ENCODE measurements at regions not wholly inside any gene's neighbourhood (a gene's known extent, or its start where the extent isn't known, plus 50 kb on each side); places are given as distances from the start of the nearest gene placed in this dataset.

DNA sequence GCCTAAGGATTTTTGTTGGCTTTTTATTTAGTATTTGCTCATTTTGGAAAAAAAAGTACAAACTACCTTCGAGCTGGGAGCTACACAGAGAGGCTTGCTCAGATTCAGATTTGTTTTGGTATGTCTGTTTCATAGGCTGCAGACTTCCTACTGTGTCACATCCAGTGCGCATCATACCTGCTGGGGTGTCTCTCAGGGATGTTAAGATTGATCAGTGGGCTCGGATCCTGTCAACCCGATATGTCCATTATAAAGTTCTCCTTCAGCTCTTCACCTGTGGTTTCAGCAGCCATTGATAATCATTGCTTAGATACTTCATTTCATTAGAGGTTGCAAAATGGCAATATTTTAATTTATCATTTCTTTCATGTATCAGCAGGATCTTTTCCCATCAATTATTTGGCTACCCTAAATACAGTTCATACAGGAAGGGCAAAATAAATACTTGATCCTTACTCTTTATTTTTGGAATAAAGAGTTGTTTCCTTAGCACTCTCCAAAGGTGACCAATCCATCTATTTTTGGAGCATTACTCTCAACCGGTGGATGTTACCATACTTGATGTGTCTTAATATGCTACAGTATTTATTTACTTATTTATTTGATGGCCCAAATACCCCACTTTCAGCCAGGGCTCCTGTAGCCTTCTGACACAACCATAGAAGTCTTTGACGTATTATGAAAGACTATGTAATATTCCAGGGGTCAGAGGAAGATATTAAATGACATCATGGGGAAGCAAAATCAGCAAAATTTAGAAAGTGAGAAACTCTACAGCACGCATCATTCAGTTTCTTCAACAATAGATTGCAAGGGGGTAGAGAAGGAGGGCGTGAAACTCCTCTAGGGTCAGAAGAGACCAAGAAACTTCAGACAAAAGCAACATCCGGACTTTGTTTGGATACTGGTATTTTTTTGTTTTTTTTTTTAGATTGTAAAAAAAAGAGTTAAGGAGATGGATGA lies 55.3 kb upstream of the HNRNPU start:
- H3K27me3 ChIP-seq (ENCODE audit: control insufficient read depth, insufficient read depth, low read length): peaks cover 3% of the 10 kb centered on the region
- no peak overlapping the region for H3K27ac ChIP-seq (ENCODE audit: low read depth, low read length)
- TF ChIP-seq, protein P1, sequence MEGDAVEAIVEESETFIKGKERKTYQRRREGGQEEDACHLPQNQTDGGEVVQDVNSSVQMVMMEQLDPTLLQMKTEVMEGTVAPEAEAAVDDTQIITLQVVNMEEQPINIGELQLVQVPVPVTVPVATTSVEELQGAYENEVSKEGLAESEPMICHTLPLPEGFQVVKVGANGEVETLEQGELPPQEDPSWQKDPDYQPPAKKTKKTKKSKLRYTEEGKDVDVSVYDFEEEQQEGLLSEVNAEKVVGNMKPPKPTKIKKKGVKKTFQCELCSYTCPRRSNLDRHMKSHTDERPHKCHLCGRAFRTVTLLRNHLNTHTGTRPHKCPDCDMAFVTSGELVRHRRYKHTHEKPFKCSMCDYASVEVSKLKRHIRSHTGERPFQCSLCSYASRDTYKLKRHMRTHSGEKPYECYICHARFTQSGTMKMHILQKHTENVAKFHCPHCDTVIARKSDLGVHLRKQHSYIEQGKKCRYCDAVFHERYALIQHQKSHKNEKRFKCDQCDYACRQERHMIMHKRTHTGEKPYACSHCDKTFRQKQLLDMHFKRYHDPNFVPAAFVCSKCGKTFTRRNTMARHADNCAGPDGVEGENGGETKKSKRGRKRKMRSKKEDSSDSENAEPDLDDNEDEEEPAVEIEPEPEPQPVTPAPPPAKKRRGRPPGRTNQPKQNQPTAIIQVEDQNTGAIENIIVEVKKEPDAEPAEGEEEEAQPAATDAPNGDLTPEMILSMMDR (IDR thresholded peaks at IDR 0.05; ENCODE audit: low read depth, low read length): no peak
- DNase-seq (ENCODE audit: low read depth, low spot score): no peak
- CTCF ChIA-PET: no interaction called here
- POLR2A ChIA-PET: no interaction called here
- H3K9me3 ChIP-seq (ENCODE audit: control insufficient read depth, insufficient read depth, low read length): no peaks in the 10 kb centered on the region
- H3K4me3 ChIP-seq (ENCODE audit: low read depth, low read length): peak overlapping the region; percentile 69

GRCh38 chr1:244918421-244919319 lies 54.3 kb upstream of the HNRNPU start:
- no peaks in the 10 kb centered on the region for H3K9me3 ChIP-seq (ENCODE audit: control insufficient read depth, insufficient read depth, low read length)
- CTCF ChIA-PET: no interaction called here
- TF ChIP-seq, protein P1 (IDR thresholded peaks at IDR 0.05; ENCODE audit: low read depth, low read length): no peak
- POLR2A ChIA-PET: interaction anchor here (0.5 kb wide), 1 partner anchor 47 kb away, joined by 3 read pairs; no protein-coding TSS in a partner anchor
- H3K4me3 ChIP-seq (ENCODE audit: low read depth, low read length): peak overlapping the region; percentile 69
- no peak for DNase-seq (ENCODE audit: low read depth, low spot score)
- no peak overlapping the region for H3K27ac ChIP-seq (ENCODE audit: low read depth, low read length)
- peaks cover 3% of the 10 kb centered on the region for H3K27me3 ChIP-seq (ENCODE audit: control insufficient read depth, insufficient read depth, low read length)

GRCh38 chr1:244917073-244917670 lies 52.8 kb upstream of the HNRNPU start:
- TF ChIP-seq, protein P1 (IDR thresholded peaks at IDR 0.05; ENCODE audit: low read depth, low read length): no peak
- ChIA-PET CTCF (interaction anchor here (1.0 kb wide), 1 partner anchor 125 kb away, joined by 4 read pairs; no protein-coding TSS in a partner anchor), POLR2A (interaction anchor here (0.9 kb wide), 1 partner anchor 54 kb away, joined by 6 read pairs; no protein-coding TSS in a partner anchor)
- H3K27me3 ChIP-seq (ENCODE audit: control insufficient read depth, insufficient read depth, low read length): peaks cover 3% of the 10 kb centered on the region
- no peaks in the 10 kb centered on the region for H3K9me3 ChIP-seq (ENCODE audit: control insufficient read depth, insufficient read depth, low read length)
- H3K4me3 ChIP-seq (ENCODE audit: low read depth, low read length): no peak overlapping the region
- no peak for DNase-seq (ENCODE audit: low read depth, low spot score)
- H3K27ac ChIP-seq (ENCODE audit: low read depth, low read length): no peak overlapping the region

DNA sequence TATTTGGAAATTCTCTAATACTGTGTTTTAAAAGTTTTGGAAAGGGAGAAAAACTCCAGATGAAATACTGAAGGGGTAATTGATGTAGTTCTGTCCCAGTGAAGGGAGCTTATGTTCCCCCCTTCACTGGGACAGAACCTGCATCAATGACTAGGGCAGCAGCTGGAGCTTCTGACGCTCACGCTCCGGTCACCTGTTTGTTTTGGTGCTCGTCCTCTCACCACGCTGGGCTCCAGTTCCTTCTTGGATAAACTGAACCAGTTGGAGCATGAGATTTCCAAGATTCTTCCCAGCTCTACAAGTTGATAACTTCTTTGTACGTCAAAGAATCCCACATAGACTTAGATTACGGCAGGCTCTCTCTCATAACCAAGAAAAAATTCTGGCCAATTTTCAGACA lies 51.4 kb upstream of the HNRNPU start:
- H3K27ac ChIP-seq (ENCODE audit: low read depth, low read length): no peak overlapping the region
- ChIA-PET CTCF (interaction anchor here (1.0 kb wide), 1 partner anchor 127 kb away, joined by 3 read pairs; no protein-coding TSS in a partner anchor), POLR2A (no interaction called here)
- TF ChIP-seq, protein P1 (IDR thresholded peaks at IDR 0.05; ENCODE audit: low read depth, low read length): no peak
- no peak for DNase-seq (ENCODE audit: low read depth, low spot score)
- no peaks in the 10 kb centered on the region for H3K27me3 ChIP-seq (ENCODE audit: control insufficient read depth, insufficient read depth, low read length)
- no peak overlapping the region for H3K4me3 ChIP-seq (ENCODE audit: low read depth, low read length)
- H3K9me3 ChIP-seq (ENCODE audit: control insufficient read depth, insufficient read depth, low read length): no peaks in the 10 kb centered on the region

Measured in AG04450 (cell line).